Fibroblast of skin of right biceps (primary cell): ENCODE measurements at regions not wholly inside any gene's neighbourhood (a gene's known extent, or its start where the extent isn't known, plus 50 kb on each side); places are given as distances from the start of the nearest gene placed in this dataset.

Experiments
- DNase-seq: peaks from one replicate; pipeline ENCODE4 v3.0.0-alpha.2; 2013

GRCh38 chr10:109474812-109475211 lies 448.5 kb downstream of the XPNPEP1 start:
- no peak for DNase-seq

GRCh38 chr10:109474261-109474660 lies 449.1 kb downstream of the XPNPEP1 start:
- DNase-seq, result no peak

- DNase-seq, result no peak
These were observed 455.8 kb downstream of the XPNPEP1 start for GRCh38 chr10:109467551-109467950.

- no peak for DNase-seq
These were observed 458.4 kb downstream of the XPNPEP1 start for GRCh38 chr10:109464949-109465348.

- no peak for DNase-seq
These were observed 466.0 kb downstream of the XPNPEP1 start for GRCh38 chr10:109457302-109457638.

GRCh38 chr10:109456566-109457301 lies 466.6 kb downstream of the XPNPEP1 start:
- no peak for DNase-seq

GRCh38 chr10:109454691-109455090 lies 468.6 kb downstream of the XPNPEP1 start:
- peak; percentile 49 for DNase-seq

GRCh38 chr10:109451879-109452278 lies 471.4 kb downstream of the XPNPEP1 start:
- no peak for DNase-seq

GRCh38 chr10:109450702-109451101 lies 472.6 kb downstream of the XPNPEP1 start:
- no peak for DNase-seq

GRCh38 chr10:109433434-109433833 lies 489.9 kb downstream of the XPNPEP1 start:
- DNase-seq, result no peak

GRCh38 chr10:109432281-109432680 lies 491.0 kb downstream of the XPNPEP1 start:
- no peak for DNase-seq

GRCh38 chr10:109430799-109431198 lies 492.5 kb downstream of the XPNPEP1 start:
- DNase-seq, result no peak

GRCh38 chr10:109430043-109430760 lies 493.1 kb downstream of the XPNPEP1 start:
- peak; percentile 59 for DNase-seq

GRCh38 chr10:109428775-109429491 lies 494.4 kb downstream of the XPNPEP1 start:
- DNase-seq, result no peak

GRCh38 chr10:109427411-109427810 lies 495.9 kb downstream of the XPNPEP1 start:
- peak; percentile 8 for DNase-seq

GRCh38 chr10:109426987-109427386 lies 496.3 kb downstream of the XPNPEP1 start:
- DNase-seq, result no peak

- no peak for DNase-seq
These were observed 504.5 kb downstream of the XPNPEP1 start for GRCh38 chr10:109418795-109419194.

GRCh38 chr10:109417803-109418202 lies 505.5 kb downstream of the XPNPEP1 start:
- DNase-seq, result no peak

GRCh38 chr10:109412353-109412752 lies 511.0 kb downstream of the XPNPEP1 start:
- no peak for DNase-seq

GRCh38 chr10:109411917-109412316 lies 511.4 kb downstream of the XPNPEP1 start:
- DNase-seq, result no peak

- DNase-seq, result no peak
These were observed 518.0 kb downstream of the XPNPEP1 start for GRCh38 chr10:109405338-109405737.

GRCh38 chr10:109403551-109403950 lies 519.8 kb downstream of the XPNPEP1 start:
- no peak for DNase-seq

GRCh38 chr10:109393425-109393824 lies 529.9 kb downstream of the XPNPEP1 start:
- no peak for DNase-seq

- no peak for DNase-seq
These were observed 536.4 kb downstream of the XPNPEP1 start for GRCh38 chr10:109386921-109387320.
